Uterus (tissue), 2 donors: ENCODE measurements at regions not wholly inside any gene's neighbourhood (a gene's known extent, or its start where the extent isn't known, plus 50 kb on each side); places are given as distances from the start of the nearest gene placed in this dataset.

ENCODE experiments used
- POLR2A ChIP-seq, 2 donors: fragments of 450-650 bp; IDR thresholded peaks; one replicate each; pipeline ENCODE4 v1.6.1; 2016; ENCODE audit warnings: antibody characterized with exemption in 2 of 2, mild to moderate bottlenecking in 1 of 2, moderate library complexity in 1 of 2
- TF ChIP-seq, protein P1 (sequence below), 4 experiments: fragments of 200-600 bp in 2 of 4; fragments of 450-650 bp in 2 of 4; sonication (generic) in 2 of 4; IDR thresholded peaks; one replicate each; pipeline ENCODE4 v1.5.1; 2016 to 2019; ENCODE audit warnings: antibody characterized with exemption in 4 of 4, mild to moderate bottlenecking in 2 of 4, moderate library complexity in 1 of 4

DNA sequence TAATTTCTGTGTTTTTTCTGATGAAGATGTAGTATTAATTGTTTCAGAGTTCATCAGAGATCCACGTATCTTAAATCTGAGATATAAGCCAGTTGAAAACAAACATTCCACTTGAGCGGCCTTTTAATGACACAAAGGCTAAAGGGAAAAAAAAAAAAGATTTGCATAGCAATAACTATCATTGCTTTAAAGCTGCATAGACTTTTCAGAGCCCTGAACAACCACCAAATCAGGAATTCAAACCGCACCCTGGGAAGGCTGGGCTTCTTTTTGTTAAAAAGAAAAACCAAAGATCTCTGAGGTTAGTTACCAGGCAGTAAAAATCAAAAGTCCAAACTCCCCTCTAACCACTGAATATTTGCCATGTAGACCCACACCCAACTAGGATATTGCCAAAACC is 206.0 kb downstream of the HHIP start:
- TF ChIP-seq, protein P1, sequence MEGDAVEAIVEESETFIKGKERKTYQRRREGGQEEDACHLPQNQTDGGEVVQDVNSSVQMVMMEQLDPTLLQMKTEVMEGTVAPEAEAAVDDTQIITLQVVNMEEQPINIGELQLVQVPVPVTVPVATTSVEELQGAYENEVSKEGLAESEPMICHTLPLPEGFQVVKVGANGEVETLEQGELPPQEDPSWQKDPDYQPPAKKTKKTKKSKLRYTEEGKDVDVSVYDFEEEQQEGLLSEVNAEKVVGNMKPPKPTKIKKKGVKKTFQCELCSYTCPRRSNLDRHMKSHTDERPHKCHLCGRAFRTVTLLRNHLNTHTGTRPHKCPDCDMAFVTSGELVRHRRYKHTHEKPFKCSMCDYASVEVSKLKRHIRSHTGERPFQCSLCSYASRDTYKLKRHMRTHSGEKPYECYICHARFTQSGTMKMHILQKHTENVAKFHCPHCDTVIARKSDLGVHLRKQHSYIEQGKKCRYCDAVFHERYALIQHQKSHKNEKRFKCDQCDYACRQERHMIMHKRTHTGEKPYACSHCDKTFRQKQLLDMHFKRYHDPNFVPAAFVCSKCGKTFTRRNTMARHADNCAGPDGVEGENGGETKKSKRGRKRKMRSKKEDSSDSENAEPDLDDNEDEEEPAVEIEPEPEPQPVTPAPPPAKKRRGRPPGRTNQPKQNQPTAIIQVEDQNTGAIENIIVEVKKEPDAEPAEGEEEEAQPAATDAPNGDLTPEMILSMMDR (IDR thresholded peaks at IDR 0.05): no peak
- no peak for TF ChIP-seq POLR2A (IDR thresholded peaks at IDR 0.05)
